ENCODE measurements at regions not wholly inside any gene's neighbourhood (a gene's known extent, or its start where the extent isn't known, plus 50 kb on each side); places are given as distances from the start of the nearest gene placed in this dataset.

DNA sequence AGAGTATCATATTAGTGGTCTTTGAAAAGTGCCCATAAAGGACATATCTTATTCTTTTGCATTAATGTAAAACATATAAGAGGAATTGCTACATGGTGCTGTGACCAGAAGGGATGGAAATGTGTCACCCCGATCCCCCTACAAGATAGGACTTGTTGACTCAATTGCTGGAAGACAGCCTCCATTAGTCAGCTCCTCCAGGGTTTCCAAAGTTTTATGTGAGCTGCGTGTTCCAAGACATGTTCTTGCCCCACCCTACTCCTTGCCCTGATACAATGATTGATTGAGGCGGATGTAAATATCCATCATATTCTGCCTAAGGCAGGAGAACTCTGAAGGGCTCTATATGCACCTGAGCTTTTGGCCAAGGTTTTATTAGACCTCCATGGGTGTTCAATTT, 541.0 kb upstream of the ZEB2 start:
- TF ChIP-seq CTCF (IDR thresholded peaks at IDR 0.05) (no peak), POLR2A (IDR thresholded peaks at IDR 0.05) (no peak)

Measured in Peyer's patch (tissue), 4 donors.